ENCODE measurements at regions not wholly inside any gene's neighbourhood (a gene's known extent, or its start where the extent isn't known, plus 50 kb on each side); places are given as distances from the start of the nearest gene placed in this dataset.

- TF ChIP-seq, protein P1, sequence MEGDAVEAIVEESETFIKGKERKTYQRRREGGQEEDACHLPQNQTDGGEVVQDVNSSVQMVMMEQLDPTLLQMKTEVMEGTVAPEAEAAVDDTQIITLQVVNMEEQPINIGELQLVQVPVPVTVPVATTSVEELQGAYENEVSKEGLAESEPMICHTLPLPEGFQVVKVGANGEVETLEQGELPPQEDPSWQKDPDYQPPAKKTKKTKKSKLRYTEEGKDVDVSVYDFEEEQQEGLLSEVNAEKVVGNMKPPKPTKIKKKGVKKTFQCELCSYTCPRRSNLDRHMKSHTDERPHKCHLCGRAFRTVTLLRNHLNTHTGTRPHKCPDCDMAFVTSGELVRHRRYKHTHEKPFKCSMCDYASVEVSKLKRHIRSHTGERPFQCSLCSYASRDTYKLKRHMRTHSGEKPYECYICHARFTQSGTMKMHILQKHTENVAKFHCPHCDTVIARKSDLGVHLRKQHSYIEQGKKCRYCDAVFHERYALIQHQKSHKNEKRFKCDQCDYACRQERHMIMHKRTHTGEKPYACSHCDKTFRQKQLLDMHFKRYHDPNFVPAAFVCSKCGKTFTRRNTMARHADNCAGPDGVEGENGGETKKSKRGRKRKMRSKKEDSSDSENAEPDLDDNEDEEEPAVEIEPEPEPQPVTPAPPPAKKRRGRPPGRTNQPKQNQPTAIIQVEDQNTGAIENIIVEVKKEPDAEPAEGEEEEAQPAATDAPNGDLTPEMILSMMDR (IDR thresholded peaks at IDR 0.05; ENCODE audit: insufficient read depth, low read length, poor library complexity, severe bottlenecking) = no peak
- TF ChIP-seq EZH2phosphoT487 (conservative IDR thresholded peaks at IDR 0.05; ENCODE audit: low read length) = no peak
Observed at GRCh38 chr3:124514683-124515082, 215.6 kb upstream of the UMPS start.

Data from SU-DHL-6 (cell line).